ENCODE measurements at regions not wholly inside any gene's neighbourhood (a gene's known extent, or its start where the extent isn't known, plus 50 kb on each side); places are given as distances from the start of the nearest gene placed in this dataset.

DNA sequence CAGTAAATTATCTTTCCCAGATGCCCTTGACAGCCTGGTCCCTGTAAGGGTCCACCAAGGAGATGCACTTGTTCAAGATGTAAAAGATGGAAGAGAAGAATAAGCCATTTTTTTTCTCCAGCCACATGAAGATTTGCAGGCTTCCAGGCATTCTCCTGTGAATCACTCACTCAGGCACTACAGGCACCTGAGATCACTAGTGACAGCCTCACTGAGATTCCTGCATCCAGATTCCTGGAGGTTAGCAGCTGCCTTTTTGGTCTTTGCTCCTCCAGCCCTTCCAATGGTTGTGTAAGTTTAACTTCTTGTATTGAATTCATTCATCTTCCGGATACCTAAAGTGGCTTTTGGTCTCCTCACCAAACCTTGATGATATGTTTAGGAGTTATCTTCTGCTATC is 630.2 kb upstream of the CADM1 start:
- Mint-ChIP-seq H3K36me3 (ENCODE audit: unreplicated experiment) (peaks cover 4% of the 10 kb centered on the region), H3K27ac (ENCODE audit: unreplicated experiment) (no peak overlapping the region), H3K4me1 (ENCODE audit: low read depth, unreplicated experiment) (no peaks in the 10 kb centered on the region)

DNA sequence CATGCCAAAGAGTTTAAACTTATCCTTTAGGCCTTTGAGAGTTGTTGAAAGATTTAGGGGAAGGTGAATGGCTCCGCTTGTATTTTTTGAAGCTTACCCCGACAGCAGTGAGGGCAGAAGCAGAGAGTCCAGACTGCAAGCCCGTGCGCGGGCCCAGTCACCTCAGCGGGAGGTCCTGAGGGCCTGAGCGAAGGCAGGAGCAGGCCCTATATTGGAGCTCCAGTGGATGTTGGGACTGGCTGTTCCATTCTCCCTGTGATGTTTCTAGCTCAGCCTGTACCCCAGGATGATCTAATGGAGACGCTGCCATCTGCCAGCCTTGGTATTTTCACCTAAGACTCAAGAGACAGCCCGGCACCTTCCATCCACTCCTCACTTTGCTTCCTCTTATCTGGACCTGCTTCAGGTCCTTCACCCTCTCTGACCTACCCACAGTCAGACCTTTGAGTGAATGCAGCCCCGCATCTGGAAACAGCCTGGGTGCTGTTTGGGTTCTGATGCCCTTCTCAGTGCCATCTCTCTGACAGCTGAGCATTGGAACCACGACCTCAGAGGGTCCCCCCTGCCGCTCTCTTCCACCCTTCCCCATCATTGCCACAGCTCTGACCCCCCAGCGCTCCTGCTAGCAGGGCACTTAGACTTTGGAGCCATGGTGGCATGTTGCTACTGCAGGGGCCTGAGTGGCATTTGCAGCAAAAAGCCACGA is 628.2 kb upstream of the CADM1 start:
- no peaks in the 10 kb centered on the region for H3K36me3 Mint-ChIP-seq (ENCODE audit: unreplicated experiment)

More for the DNA sequence above, 630.2 kb upstream of the CADM1 start:
- peaks cover 5% of the 10 kb centered on the region for H3K9me3 Mint-ChIP-seq (ENCODE audit: unreplicated experiment)
- no peak overlapping the region for H3K4me3 Mint-ChIP-seq (ENCODE audit: unreplicated experiment)
- peaks cover 3% of the 10 kb centered on the region for H3K27me3 Mint-ChIP-seq (ENCODE audit: unreplicated experiment)
- no peak for DNase-seq
- TF ChIP-seq, protein P1, sequence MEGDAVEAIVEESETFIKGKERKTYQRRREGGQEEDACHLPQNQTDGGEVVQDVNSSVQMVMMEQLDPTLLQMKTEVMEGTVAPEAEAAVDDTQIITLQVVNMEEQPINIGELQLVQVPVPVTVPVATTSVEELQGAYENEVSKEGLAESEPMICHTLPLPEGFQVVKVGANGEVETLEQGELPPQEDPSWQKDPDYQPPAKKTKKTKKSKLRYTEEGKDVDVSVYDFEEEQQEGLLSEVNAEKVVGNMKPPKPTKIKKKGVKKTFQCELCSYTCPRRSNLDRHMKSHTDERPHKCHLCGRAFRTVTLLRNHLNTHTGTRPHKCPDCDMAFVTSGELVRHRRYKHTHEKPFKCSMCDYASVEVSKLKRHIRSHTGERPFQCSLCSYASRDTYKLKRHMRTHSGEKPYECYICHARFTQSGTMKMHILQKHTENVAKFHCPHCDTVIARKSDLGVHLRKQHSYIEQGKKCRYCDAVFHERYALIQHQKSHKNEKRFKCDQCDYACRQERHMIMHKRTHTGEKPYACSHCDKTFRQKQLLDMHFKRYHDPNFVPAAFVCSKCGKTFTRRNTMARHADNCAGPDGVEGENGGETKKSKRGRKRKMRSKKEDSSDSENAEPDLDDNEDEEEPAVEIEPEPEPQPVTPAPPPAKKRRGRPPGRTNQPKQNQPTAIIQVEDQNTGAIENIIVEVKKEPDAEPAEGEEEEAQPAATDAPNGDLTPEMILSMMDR (IDR thresholded peaks at IDR 0.05; ENCODE audit: partially characterized antibody, unreplicated experiment): no peak

DNA sequence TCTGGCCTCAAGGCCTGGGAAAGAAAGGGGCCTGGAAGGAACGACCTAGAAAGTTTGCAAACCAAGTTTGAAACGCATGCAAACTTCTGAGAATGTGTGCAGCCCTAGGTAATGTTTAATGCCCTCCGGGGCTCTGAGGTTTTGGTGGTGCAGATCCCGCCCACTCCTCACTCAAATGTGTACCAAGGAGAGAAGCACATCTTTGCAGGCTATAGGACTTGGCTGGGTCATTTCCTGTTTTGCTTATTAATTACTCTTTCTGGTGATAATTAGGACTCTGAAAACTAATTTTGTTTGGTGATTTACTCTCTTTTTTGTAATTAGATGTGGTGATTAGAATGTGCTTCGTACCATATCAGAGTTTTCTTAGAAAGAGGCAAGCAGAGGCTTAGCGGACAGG is 625.9 kb upstream of the CADM1 start:
- Mint-ChIP-seq H3K9me3 (ENCODE audit: unreplicated experiment) (peaks cover 2% of the 10 kb centered on the region), H3K27ac (ENCODE audit: unreplicated experiment) (no peak overlapping the region), H3K4me3 (ENCODE audit: unreplicated experiment) (no peak overlapping the region), H3K36me3 (ENCODE audit: unreplicated experiment) (no peaks in the 10 kb centered on the region), H3K27me3 (ENCODE audit: unreplicated experiment) (no peaks in the 10 kb centered on the region), H3K4me1 (ENCODE audit: low read depth, unreplicated experiment) (peaks cover 4% of the 10 kb centered on the region)
- no peak for DNase-seq
- TF ChIP-seq, protein P1 (IDR thresholded peaks at IDR 0.05; ENCODE audit: partially characterized antibody, unreplicated experiment): no peak

More for the DNA sequence above, 628.2 kb upstream of the CADM1 start:
- Mint-ChIP-seq H3K27me3 (ENCODE audit: unreplicated experiment) (no peaks in the 10 kb centered on the region), H3K9me3 (ENCODE audit: unreplicated experiment) (peaks cover 2% of the 10 kb centered on the region), H3K4me3 (ENCODE audit: unreplicated experiment) (no peak overlapping the region), H3K4me1 (ENCODE audit: low read depth, unreplicated experiment) (no peaks in the 10 kb centered on the region), H3K27ac (ENCODE audit: unreplicated experiment) (no peak overlapping the region)
- TF ChIP-seq, protein P1 (IDR thresholded peaks at IDR 0.05; ENCODE audit: partially characterized antibody, unreplicated experiment): no peak
- no peak for DNase-seq

DNA sequence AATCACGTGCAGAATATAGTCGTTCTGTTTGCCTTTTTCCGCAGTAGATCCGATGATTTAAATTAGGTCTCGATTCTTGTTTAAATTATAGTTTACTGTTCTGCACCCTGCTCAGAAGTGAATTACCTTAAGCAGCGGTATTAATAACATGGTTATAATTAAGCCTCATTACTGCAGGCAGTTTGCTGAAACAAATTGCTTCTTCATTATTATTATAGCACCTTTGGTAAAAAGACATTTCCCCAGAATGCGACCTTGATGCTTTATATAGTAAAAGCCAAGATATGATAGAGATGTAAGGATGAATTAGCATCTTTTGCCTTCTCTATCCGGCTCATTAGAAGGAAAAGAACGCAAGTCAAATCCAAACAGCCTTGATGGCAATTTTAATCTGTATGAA is 625.2 kb upstream of the CADM1 start:
- peaks cover 2% of the 10 kb centered on the region for H3K9me3 Mint-ChIP-seq (ENCODE audit: unreplicated experiment)
- peaks cover 7% of the 10 kb centered on the region for H3K4me1 Mint-ChIP-seq (ENCODE audit: low read depth, unreplicated experiment)
- DNase-seq: no peak
- no peaks in the 10 kb centered on the region for H3K36me3 Mint-ChIP-seq (ENCODE audit: unreplicated experiment)
- no peak overlapping the region for H3K4me3 Mint-ChIP-seq (ENCODE audit: unreplicated experiment)
- TF ChIP-seq, protein P1 (IDR thresholded peaks at IDR 0.05; ENCODE audit: partially characterized antibody, unreplicated experiment): no peak
- no peaks in the 10 kb centered on the region for H3K27me3 Mint-ChIP-seq (ENCODE audit: unreplicated experiment)
- no peak overlapping the region for H3K27ac Mint-ChIP-seq (ENCODE audit: unreplicated experiment)

DNA sequence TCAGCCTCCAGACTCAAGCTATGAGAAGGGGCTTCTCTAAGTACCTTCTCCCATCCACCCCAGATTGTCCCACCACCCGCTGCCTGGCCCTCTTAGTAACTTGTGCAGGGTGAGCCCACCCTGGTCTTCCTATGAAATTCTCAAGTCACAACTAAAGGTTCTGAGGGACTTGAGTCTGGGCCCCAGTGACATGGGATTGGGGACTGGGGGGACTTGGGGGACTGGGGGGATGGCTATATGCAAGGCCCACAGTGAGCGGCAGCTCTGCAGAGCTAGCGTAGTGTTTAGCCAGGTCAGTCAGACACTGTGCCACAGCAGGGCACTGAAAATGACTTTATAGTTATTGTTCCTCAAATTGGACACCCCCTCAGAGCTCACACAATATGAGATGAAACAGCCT is 622.3 kb upstream of the CADM1 start:
- Mint-ChIP-seq H3K9me3 (ENCODE audit: unreplicated experiment) (no peaks in the 10 kb centered on the region), H3K36me3 (ENCODE audit: unreplicated experiment) (no peaks in the 10 kb centered on the region), H3K27me3 (ENCODE audit: unreplicated experiment) (no peaks in the 10 kb centered on the region), H3K27ac (ENCODE audit: unreplicated experiment) (no peak overlapping the region), H3K4me3 (ENCODE audit: unreplicated experiment) (no peak overlapping the region), H3K4me1 (ENCODE audit: low read depth, unreplicated experiment) (peaks cover 11% of the 10 kb centered on the region)
- TF ChIP-seq, protein P1 (IDR thresholded peaks at IDR 0.05; ENCODE audit: partially characterized antibody, unreplicated experiment): no peak
- no peak for DNase-seq
